HG02759 (cell line): ENCODE measurements at regions not wholly inside any gene's neighbourhood (a gene's known extent, or its start where the extent isn't known, plus 50 kb on each side); places are given as distances from the start of the nearest gene placed in this dataset.
A peak's percentile ranks its signal among the peaks of the same experiment; 100 is the strongest.
"Not testable (repeated sequence)": the region's sequence is repeated elsewhere in the genome, so short reads cannot be mapped to it uniquely, and the experiment has no call there.

ENCODE experiments used
- ATAC-seq: cut with Tn5 transposase; IDR thresholded peaks from one replicate; pipeline ENCODE4 v1.9.1; 2021; ENCODE audit warnings: mild to moderate bottlenecking, moderate library complexity; ENCODE audit not compliant: unreplicated experiment

GRCh38 chr5:44935871-44936270 is 127.1 kb downstream of the MRPS30 start:
- ATAC-seq = no peak

DNA sequence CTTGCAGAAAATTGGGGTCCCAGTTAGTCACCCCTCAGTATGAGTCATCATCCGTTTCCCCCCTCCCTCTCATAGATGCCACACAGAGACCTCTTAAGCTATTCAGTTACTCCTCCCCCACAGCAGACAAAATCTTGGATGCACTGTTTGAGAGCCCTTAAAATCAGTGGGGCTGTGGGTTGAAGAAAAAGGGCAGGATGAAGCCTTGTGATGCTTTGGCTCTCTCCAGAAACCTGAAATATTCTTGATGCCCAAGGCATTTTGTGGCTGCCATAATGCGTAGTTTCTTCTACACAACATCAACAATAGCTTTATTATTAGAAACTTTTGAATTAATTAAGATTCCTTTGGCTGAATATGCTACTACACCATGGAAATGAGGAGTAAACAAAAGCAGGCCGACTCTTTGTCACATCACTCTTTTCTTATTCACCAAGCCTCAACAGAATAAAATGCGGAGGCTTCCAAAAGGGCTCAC is 133.8 kb downstream of the MRPS30 start:
- no peak for ATAC-seq

DNA sequence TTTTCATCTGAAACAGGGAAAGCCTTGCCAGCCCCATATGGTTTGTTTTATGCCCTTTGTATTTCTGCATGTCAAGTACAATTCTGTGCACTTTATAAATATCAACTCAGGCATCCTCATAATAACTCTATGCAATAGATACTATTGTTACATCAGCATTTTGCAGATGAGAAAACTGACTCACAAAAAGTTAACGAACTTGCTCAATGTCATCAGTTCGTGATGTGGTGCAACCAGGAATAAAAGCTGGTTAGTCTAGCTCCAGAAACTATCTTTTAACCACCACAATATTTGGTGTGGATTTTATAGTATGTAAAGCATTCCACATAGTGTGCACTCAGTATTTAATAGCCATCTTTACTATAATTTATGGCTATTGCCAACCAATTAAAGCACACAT is 134.9 kb downstream of the MRPS30 start:
- ATAC-seq = no peak

DNA sequence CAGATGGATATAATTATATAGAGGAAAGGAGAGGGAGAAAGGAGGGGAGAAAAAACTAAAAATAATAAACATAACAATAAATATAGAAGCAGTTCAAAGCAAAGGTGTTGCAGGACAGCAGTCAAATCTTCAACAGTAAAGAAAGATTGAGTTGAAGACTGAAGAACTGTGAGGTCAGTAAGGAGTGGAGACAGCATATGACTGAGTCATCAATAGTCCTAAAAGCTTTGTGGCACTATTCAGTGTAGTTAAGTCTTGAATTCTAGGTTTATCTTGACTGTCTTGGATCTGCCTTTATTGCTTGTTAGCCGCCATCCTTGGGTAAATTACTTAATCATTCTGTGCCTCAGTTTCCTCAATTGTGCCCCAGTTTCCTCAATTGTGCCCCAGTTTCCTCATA is 137.0 kb downstream of the MRPS30 start:
- no peak for ATAC-seq

GRCh38 chr5:44949687-44950086 is 140.9 kb downstream of the MRPS30 start:
- no peak for ATAC-seq

GRCh38 chr5:44951371-44951770 is 142.6 kb downstream of the MRPS30 start:
- no peak for ATAC-seq

DNA sequence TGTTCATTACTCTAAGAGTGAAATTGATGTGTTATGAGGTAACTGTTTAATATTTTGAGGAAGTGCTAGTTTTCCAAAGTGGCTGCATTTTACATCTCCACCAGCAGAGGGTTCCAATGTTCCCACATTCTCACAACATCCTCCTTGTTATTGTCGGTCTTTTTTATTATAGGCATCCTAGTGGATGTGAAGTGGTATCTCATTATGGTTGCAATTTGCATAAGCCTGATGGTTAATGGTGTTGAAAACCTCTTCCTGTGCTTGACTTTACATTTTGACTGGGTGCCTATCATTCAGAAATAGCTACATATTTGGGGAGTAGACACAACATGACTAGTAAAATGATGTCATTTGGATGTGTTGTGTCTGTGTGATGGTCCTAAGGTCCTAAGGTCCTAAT is 143.6 kb downstream of the MRPS30 start:
- peak; percentile 88 for ATAC-seq

GRCh38 chr5:44953078-44953477 is 144.3 kb downstream of the MRPS30 start:
- no peak for ATAC-seq

- not testable (repeated sequence) for ATAC-seq
Observed at GRCh38 chr5:44958943-44959454, 150.3 kb downstream of the MRPS30 start.

DNA sequence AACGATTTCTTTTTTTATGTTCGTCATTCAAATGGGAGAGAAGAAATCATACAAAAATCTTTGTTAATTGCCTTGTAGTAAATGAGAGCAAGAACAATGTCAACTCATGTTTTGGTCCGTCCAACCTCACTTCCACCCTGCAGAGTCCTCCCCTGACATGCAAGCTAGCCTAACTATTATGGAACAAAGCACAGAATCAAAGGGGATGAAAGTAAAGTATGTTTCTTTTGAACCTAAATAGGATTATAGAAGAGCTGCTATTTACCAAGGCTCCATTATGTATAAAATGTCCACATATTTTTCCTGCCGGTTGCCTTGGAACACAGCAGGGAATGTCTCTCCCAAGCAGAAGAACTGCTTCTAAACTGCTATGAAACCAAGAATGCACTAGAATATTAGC is 161.1 kb downstream of the MRPS30 start:
- ATAC-seq = no peak

DNA sequence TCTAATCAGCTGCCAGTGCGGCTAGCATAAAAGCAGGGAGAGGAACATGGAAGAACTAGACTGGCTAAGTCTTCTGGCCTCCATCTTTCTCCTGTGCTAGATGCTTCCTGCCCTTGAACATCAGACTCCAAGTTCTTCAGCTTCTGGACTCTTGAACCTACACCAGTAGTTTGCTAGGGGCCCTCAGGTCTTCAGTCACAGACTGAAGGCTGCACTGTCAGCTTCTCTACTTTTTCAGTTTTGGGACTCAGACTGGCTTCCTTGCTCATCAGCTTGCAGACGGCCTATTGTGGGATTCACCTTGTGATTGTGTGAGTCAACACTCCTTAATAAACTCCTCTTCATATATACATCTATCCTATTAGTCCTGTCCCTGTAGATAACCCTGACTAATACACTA is 162.2 kb downstream of the MRPS30 start:
- not testable (repeated sequence) for ATAC-seq

- no peak for ATAC-seq
Observed at GRCh38 chr5:44974813-44975212, 166.1 kb downstream of the MRPS30 start.

DNA sequence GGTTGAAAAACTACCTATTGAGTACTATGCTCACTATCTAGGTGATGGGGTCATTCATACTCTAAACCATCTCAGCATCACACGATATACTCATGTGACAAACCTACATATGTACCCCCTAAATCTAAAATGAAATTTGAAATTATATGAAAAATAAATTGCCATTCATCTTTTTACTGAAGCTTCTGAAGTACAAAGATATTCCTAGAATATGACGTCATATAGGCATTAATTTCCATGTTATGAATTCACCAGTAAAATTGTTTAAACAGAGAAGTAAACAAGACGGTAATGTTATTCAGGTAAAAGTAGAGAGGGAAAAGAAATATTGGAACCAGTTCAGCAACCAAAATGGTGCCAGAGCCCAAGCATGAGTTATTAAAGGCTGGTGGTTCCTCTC is 173.0 kb downstream of the MRPS30 start:
- no peak for ATAC-seq

- no peak for ATAC-seq
Observed at GRCh38 chr5:44983006-44983405, 174.3 kb downstream of the MRPS30 start.

- no peak for ATAC-seq
Observed at GRCh38 chr5:44987026-44987425, 178.3 kb downstream of the MRPS30 start.

DNA sequence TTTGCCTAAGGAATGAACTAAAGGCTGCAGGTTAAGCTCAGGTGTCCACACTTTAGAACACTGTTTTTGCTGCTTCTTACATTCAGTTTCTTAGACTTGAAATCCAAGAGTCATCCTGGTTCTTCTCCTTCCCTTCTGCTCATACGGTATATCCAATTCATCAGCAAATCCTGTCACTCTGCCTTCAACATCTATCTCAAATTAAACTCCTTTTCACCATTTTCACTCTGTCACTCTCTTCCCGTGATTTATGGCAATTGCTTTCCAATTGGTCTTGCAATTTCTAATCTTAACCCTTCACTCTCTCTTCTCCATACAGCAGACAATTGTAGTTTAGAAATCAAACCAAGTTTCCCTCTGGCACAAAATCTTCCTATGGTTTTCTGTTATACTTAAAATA is 182.9 kb downstream of the MRPS30 start:
- ATAC-seq = no peak

- no peak for ATAC-seq
Observed at GRCh38 chr5:44993286-44993685, 184.5 kb downstream of the MRPS30 start.

- no peak for ATAC-seq
Observed at GRCh38 chr5:44997506-44997905, 188.8 kb downstream of the MRPS30 start.

GRCh38 chr5:45007102-45007501 is 198.4 kb downstream of the MRPS30 start:
- ATAC-seq = not testable (repeated sequence)

GRCh38 chr5:45017568-45017967 is 208.8 kb downstream of the MRPS30 start:
- no peak for ATAC-seq

DNA sequence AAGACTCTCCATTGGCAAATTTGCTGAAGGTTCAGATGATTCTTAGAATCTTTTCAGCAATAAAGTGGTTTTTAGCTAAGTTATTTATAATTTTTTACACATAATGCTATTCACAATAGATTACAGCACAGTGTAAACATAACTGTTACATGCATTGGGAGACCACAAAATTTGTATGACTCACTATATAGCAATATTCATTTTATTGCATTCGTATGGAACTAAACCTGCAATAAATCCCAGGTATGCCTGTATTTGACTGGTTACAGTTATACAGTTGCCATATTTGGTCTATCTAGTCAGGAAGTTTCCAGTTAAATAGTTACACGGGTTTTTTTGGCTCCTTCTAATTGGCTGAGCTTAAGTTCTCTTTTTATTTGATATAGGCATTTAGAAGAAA is 220.8 kb downstream of the MRPS30 start:
- no peak for ATAC-seq

- ATAC-seq = no peak
Observed at GRCh38 chr5:45035991-45036390, 227.2 kb downstream of the MRPS30 start.

DNA sequence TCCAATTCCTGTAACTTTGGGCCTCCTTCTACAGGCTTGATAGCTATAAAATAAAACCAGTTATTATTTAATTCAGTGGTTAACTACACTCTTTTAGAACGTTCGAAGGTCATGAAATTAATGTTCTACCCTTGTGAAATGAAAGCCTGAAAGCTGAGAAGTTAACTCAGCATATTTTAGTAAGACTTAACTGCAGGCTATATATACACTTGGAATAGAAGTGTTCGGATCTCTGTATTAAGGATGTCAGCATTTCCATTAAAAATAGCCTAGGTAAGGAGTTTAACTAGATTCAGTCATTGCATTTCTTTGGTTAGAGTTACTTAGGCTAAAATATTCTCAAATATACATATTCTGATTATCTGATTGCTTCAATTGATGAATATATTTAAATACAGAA is 229.2 kb downstream of the MRPS30 start:
- no peak for ATAC-seq
